Neural progenitor cell (in vitro differentiated cells): ENCODE measurements at regions not wholly inside any gene's neighbourhood (a gene's known extent, or its start where the extent isn't known, plus 50 kb on each side); places are given as distances from the start of the nearest gene placed in this dataset.
"Not testable (repeated sequence)": the region's sequence is repeated elsewhere in the genome, so short reads cannot be mapped to it uniquely, and the experiment has no call there.

Experiments used
- DNase-seq: peaks from one replicate; pipeline ENCODE4 v3.0.0-alpha.2; 2016; ENCODE audit warnings: low spot score
- H2AFZ ChIP-seq: fragments of 200-600 bp; sonication (generic); replicated peaks from 2 replicates; pipeline ENCODE4 v1.6.1; 2016; ENCODE audit warnings: antibody characterized with exemption
- H3F3A ChIP-seq: fragments of 200-600 bp; sonication (generic); 2 replicates; pipeline ENCODE4 v1.6.1; 2016; ENCODE audit warnings: antibody characterized with exemption, low read depth
- H3K27ac ChIP-seq: fragments of 200-600 bp; sonication (generic); 2 replicates; pipeline ENCODE4 v1.5.1; 2016; ENCODE audit warnings: mild to moderate bottlenecking
- H3K27me3 ChIP-seq: fragments of 200-600 bp; sonication (generic); 2 replicates; pipeline ENCODE4 v1.6.1; 2016; ENCODE audit warnings: mild to moderate bottlenecking, moderate library complexity
- H3K36me3 ChIP-seq: fragments of 200-600 bp; sonication (generic); 2 replicates; pipeline ENCODE4 v1.5.1; 2016
- H3K4me1 ChIP-seq: fragments of 200-600 bp; sonication (generic); 2 replicates; pipeline ENCODE4 v1.6.1; 2016; ENCODE audit warnings: mixed run types
- H3K4me2 ChIP-seq: fragments of 200-600 bp; sonication (generic); 2 replicates; pipeline ENCODE4 v1.6.1; 2016
- H3K4me3 ChIP-seq: fragments of 200-600 bp; sonication (generic); 2 replicates; pipeline ENCODE4 v1.5.1; 2016
- H3K79me2 ChIP-seq: fragments of 200-600 bp; sonication (generic); 2 replicates; pipeline ENCODE4 v1.6.1; 2016; ENCODE audit warnings: low read depth
- H3K9ac ChIP-seq: fragments of 200-600 bp; sonication (generic); 2 replicates; pipeline ENCODE4 v1.6.1; 2016
- H3K9me3 ChIP-seq: fragments of 200-600 bp; sonication (generic); 2 replicates; pipeline ENCODE4 v1.5.1; 2016; ENCODE audit warnings: low read depth
- H4K20me1 ChIP-seq: fragments of 200-600 bp; sonication (generic); 2 replicates; pipeline ENCODE4 v1.6.1; 2016; ENCODE audit warnings: low read depth
- H3K27ac Mint-ChIP-seq: 3 replicates; pipeline ENCODE4 v1.8.0; 2021; ENCODE audit warnings: mixed read lengths
- H3K27me3 Mint-ChIP-seq: 2 replicates; pipeline ENCODE4 v1.8.0; 2022; ENCODE audit warnings: low read depth, mild to moderate bottlenecking, inconsistent platforms, moderate library complexity, mixed read lengths; ENCODE audit not compliant: insufficient read depth
- H3K36me3 Mint-ChIP-seq: 3 replicates; pipeline ENCODE4 v1.8.0; 2021; ENCODE audit warnings: mixed read lengths
- H3K4me1 Mint-ChIP-seq: 3 replicates; pipeline ENCODE4 v1.8.0; 2021; ENCODE audit warnings: mixed read lengths
- H3K4me3 Mint-ChIP-seq: 3 replicates; pipeline ENCODE4 v1.8.0; 2021; ENCODE audit warnings: mild to moderate bottlenecking, moderate library complexity, mixed read lengths
- H3K9me3 Mint-ChIP-seq: 3 replicates; pipeline ENCODE4 v1.8.0; 2020; ENCODE audit warnings: mixed read lengths
- EZH2 ChIP-seq: fragments of 200-600 bp; sonication (generic); IDR thresholded peaks from 2 replicates; pipeline ENCODE4 v1.6.1; 2017; ENCODE audit warnings: antibody characterized with exemption, mild to moderate bottlenecking, moderate library complexity
- EZH2phosphoT487 ChIP-seq: fragments of 200-600 bp; sonication (generic); IDR thresholded peaks from 2 replicates; pipeline ENCODE4 v1.6.1; 2017; ENCODE audit warnings: antibody characterized with exemption
- TF ChIP-seq, protein P1 (sequence below): fragments of 200-600 bp; sonication (generic); IDR thresholded peaks from 2 replicates; pipeline ENCODE4 v1.5.1; 2017; ENCODE audit warnings: antibody characterized with exemption, mild to moderate bottlenecking

DNA sequence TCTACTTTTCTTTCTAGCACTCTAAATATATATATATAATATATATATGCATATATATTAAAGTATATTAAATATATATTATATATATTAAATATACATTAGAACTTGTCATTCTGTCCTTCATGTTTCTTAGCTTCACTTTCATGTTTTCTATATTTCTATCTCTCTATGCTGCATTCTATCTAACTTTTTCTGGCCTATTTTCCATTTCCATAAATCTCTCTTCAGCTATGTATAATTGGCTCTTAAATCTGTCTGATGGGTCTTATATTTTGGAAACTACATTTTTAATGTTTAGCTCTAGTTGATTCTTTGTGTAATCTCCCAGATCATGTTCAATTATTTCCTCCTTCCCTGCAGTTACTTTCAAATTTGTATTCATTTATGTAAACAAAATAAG, 72.2 kb downstream of the MTNR1B start:
- Mint-ChIP-seq H3K27ac (no peak overlapping the region), H3K36me3 (no peaks in the 10 kb centered on the region), H3K4me1 (no peaks in the 10 kb centered on the region), H3K27me3 (peaks cover 2% of the 10 kb centered on the region), H3K4me3 (no peak overlapping the region), H3K9me3 (peaks cover 22% of the 10 kb centered on the region)
- Histone ChIP-seq H3K27ac (no peak overlapping the region), H3K4me3 (no peak overlapping the region), H3K4me2 (no peak overlapping the region), H3K9ac (no peak overlapping the region), H3K9me3 (peaks cover 7% of the 10 kb centered on the region), H3K27me3 (no peaks in the 10 kb centered on the region), H3K79me2 (no peaks in the 10 kb centered on the region), H4K20me1 (no peaks in the 10 kb centered on the region), H2AFZ (no peak overlapping the region), H3K36me3 (no peaks in the 10 kb centered on the region), H3F3A (no peaks in the 10 kb centered on the region), H3K4me1 (no peaks in the 10 kb centered on the region)
- no peak for DNase-seq
- TF ChIP-seq EZH2: no peak
- TF ChIP-seq EZH2phosphoT487: no peak
- TF ChIP-seq, protein P1, sequence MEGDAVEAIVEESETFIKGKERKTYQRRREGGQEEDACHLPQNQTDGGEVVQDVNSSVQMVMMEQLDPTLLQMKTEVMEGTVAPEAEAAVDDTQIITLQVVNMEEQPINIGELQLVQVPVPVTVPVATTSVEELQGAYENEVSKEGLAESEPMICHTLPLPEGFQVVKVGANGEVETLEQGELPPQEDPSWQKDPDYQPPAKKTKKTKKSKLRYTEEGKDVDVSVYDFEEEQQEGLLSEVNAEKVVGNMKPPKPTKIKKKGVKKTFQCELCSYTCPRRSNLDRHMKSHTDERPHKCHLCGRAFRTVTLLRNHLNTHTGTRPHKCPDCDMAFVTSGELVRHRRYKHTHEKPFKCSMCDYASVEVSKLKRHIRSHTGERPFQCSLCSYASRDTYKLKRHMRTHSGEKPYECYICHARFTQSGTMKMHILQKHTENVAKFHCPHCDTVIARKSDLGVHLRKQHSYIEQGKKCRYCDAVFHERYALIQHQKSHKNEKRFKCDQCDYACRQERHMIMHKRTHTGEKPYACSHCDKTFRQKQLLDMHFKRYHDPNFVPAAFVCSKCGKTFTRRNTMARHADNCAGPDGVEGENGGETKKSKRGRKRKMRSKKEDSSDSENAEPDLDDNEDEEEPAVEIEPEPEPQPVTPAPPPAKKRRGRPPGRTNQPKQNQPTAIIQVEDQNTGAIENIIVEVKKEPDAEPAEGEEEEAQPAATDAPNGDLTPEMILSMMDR: no peak

DNA sequence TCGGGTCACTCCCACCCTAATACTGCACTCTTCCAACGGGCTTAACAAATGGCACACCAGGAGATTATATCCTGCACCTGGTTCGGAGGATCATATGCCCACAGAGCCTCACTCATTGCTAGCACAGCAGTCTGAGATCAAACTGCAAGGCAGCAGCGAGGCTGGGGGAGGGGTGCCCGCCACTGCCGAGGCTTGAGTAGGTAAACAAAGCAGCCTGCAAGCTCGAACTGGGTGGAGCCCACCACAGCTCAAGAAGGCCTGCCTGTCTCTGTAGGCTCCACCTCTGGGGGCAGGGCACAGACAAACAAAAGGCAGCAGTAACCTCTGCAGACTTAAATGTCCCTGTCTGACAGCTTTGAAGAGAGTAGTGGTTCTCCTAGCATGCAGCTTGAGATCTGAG, 73.7 kb downstream of the MTNR1B start:
- H2AFZ ChIP-seq, H3K36me3 Mint-ChIP-seq, H3K36me3 ChIP-seq, H3K9ac ChIP-seq, H3K79me2 ChIP-seq, H3K27ac Mint-ChIP-seq, H3K4me3 Mint-ChIP-seq, H3K27me3 ChIP-seq, H3K27me3 Mint-ChIP-seq, H3K4me1 Mint-ChIP-seq, H3K4me2 ChIP-seq, H3K4me1 ChIP-seq, DNase-seq, H4K20me1 ChIP-seq, H3F3A ChIP-seq, H3K27ac ChIP-seq, H3K4me3 ChIP-seq, H3K9me3 ChIP-seq: not testable (repeated sequence)
- peaks cover 20% of the 10 kb centered on the region for H3K9me3 Mint-ChIP-seq

DNA sequence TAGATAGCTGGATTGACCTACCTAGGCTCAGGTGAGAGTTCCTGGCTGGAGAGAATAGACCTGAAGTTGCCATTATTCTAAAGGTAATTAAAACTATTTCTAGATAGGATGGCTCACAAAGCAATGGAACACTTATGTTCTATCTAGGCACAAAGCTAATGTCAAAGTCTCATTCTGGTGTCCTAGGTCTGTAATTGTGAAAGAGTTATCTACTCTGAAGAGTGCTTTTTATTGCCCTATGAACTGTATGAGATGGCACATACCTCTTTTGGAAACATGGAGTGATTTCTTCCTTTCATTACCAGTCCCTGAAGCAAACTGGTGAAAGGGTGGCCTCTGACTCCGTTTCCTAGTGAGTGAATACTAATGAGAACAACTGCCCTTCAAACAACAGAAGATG, 80.3 kb downstream of the MTNR1B start:
- Histone ChIP-seq H3K27ac (no peak overlapping the region), H3K27me3 (no peaks in the 10 kb centered on the region), H3K9me3 (no peaks in the 10 kb centered on the region), H3F3A (no peaks in the 10 kb centered on the region), H3K36me3 (no peaks in the 10 kb centered on the region), H3K4me2 (no peak overlapping the region), H3K79me2 (no peaks in the 10 kb centered on the region), H3K9ac (no peak overlapping the region), H2AFZ (peak overlapping the region; percentile 26), H4K20me1 (no peaks in the 10 kb centered on the region), H3K4me1 (peaks cover 6% of the 10 kb centered on the region), H3K4me3 (no peak overlapping the region)
- Mint-ChIP-seq H3K4me3 (no peak overlapping the region), H3K4me1 (no peaks in the 10 kb centered on the region), H3K9me3 (no peaks in the 10 kb centered on the region), H3K27ac (no peak overlapping the region), H3K36me3 (no peaks in the 10 kb centered on the region), H3K27me3 (peaks cover 2% of the 10 kb centered on the region)
- DNase-seq: no peak
- no peak for TF ChIP-seq EZH2phosphoT487
- no peak for TF ChIP-seq EZH2
- TF ChIP-seq, protein P1: no peak

DNA sequence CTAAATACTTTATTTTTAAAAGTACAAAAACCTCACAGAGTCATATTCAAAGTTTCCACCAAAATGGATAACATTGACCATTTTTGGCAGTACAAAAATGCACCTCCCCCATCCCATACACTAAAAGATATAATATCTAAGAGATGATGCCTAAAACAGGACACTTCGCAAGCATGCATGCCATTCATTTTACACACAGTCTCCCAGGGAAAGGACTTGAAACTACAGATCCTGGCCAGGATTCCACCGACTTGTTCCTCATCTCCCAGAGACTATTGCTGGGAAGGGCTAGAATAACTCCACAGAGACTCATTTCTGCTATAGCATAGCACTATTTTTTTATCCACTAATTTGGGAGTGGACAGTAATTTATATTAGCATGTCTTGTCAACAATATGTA, 81.7 kb downstream of the MTNR1B start:
- Mint-ChIP-seq H3K27ac (no peak overlapping the region), H3K4me3 (no peak overlapping the region)

More for the DNA sequence above, 81.7 kb downstream of the MTNR1B start:
- TF ChIP-seq EZH2phosphoT487 (no peak), EZH2 (no peak)
- TF ChIP-seq, protein P1: no peak
- Mint-ChIP-seq H3K9me3 (no peaks in the 10 kb centered on the region), H3K27me3 (peaks cover 6% of the 10 kb centered on the region), H3K4me1 (peaks cover 4% of the 10 kb centered on the region), H3K36me3 (no peaks in the 10 kb centered on the region)
- Histone ChIP-seq H3K9me3 (no peaks in the 10 kb centered on the region), H3K4me2 (no peak overlapping the region), H3K4me1 (peaks cover 6% of the 10 kb centered on the region), H3K36me3 (no peaks in the 10 kb centered on the region), H3K27ac (no peak overlapping the region), H3F3A (no peaks in the 10 kb centered on the region), H3K27me3 (no peaks in the 10 kb centered on the region), H3K4me3 (no peak overlapping the region), H3K79me2 (no peaks in the 10 kb centered on the region), H3K9ac (no peak overlapping the region), H2AFZ (no peak overlapping the region), H4K20me1 (no peaks in the 10 kb centered on the region)
- DNase-seq: no peak
